HepG2 (cell line): ENCODE measurements at regions not wholly inside any gene's neighbourhood (a gene's known extent, or its start where the extent isn't known, plus 50 kb on each side); places are given as distances from the start of the nearest gene placed in this dataset.

ENCODE experiments used
- ATAC-seq: fragments of 200-7000 bp; cut with Tn5 transposase; 3 replicates; pipeline ENCODE4 v1.9.1; 2020; ENCODE audit warnings: mild to moderate bottlenecking, moderate library complexity
- BruUV-seq: library from RNA; stranded (reverse); fragments of 400-500 nt; replicated peaks from 2 replicates; lab custom pipeline; 2021; lab: Mats Ljungman, UMichigan
- CTCF ChIA-PET: fragments of 300-600 bp; formaldehyde crosslinking; extraction: SDS; loops from one replicate; lab custom pipeline; 2021; ENCODE audit warnings: low total read pairs, inconsistent platforms, low intra/inter-chr PET ratio; lab: Yijun Ruan, JAX
- POLR2A ChIA-PET: fragments of 350-600 bp; sonication (Branson Sonifier 250); formaldehyde crosslinking; loops from one replicate; lab custom pipeline; 2020; ENCODE audit warnings: antibody characterized with exemption, inconsistent platforms; lab: Yijun Ruan, JAX
- DNase-seq: peaks from one replicate; pipeline ENCODE4 v3.0.0-alpha.2; 2015; ENCODE audit warnings: low spot score
- FAIRE-seq: peaks from 3 replicates; lab custom pipeline; 2011; peaks lifted over from hg19 to GRCh38; lab: Jason Lieb, UNC
- H2AFZ ChIP-seq: one replicate; pipeline ENCODE4 v1.6.1; 2011; ENCODE audit warnings: low read length, inconsistent platforms
- H3K27ac ChIP-seq: fragments of 300-600 bp; 3 replicates; pipeline ENCODE4 v1.8.0; 2011; ENCODE audit warnings: mixed run types, mild to moderate bottlenecking, mixed read lengths, low read length, inconsistent platforms; ENCODE audit not compliant: insufficient read depth; ENCODE audit errors: extremely low read length
- H3K27me3 ChIP-seq, 2 experiments: fragments of 200-600 bp in 1 of 2; 2 replicates in 1 of 2; 3 replicates in 1 of 2; pipeline versions ENCODE4 v1.6.0 to v1.8.0; 2011; ENCODE audit warnings: low read length in 2 of 2, mild to moderate bottlenecking in 2 of 2, moderate library complexity in 2 of 2, inconsistent platforms in 1 of 2; ENCODE audit not compliant: insufficient read depth in 2 of 2, control insufficient read depth in 1 of 2
- H3K36me3 ChIP-seq, 2 experiments: fragments of 200-600 bp in 1 of 2; replicated peaks in 1 of 2; 2 replicates in 1 of 2; 3 replicates in 1 of 2; pipeline versions ENCODE4 v1.5.1 to v1.8.0; 2011; ENCODE audit warnings: low read length in 2 of 2, inconsistent platforms in 1 of 2; ENCODE audit not compliant: insufficient read depth in 2 of 2, control insufficient read depth in 1 of 2
- H3K4me1 ChIP-seq: 2 replicates; pipeline ENCODE4 v1.5.1; 2012; ENCODE audit warnings: low read length, inconsistent platforms; ENCODE audit not compliant: insufficient read depth
- H3K4me2 ChIP-seq: 2 replicates; pipeline ENCODE4 v1.6.0; 2011; ENCODE audit warnings: low read depth, low read length, inconsistent platforms
- H3K4me3 ChIP-seq, 3 experiments: fragments of 200-600 bp in 1 of 3; sonication (generic), shearing (Covaris generic) in 1 of 3; replicated peaks in 1 of 3; 2 replicates each; pipeline ENCODE4 v1.5.1; 2011 to 2016; ENCODE audit warnings: low read length in 3 of 3, inconsistent platforms in 2 of 3, low read depth in 2 of 3, mild to moderate bottlenecking in 2 of 3, control low read depth in 1 of 3, mixed read lengths in 1 of 3; ENCODE audit not compliant: insufficient read depth in 1 of 3
- H3K79me2 ChIP-seq: one replicate; pipeline ENCODE4 v1.6.1; 2011; ENCODE audit warnings: low read length, inconsistent platforms; ENCODE audit not compliant: insufficient read depth
- H3K9ac ChIP-seq: 2 replicates; pipeline ENCODE4 v1.6.0; 2011; ENCODE audit warnings: mild to moderate bottlenecking, low read depth, low read length, inconsistent platforms; ENCODE audit not compliant: insufficient read depth
- H3K9me3 ChIP-seq: 2 replicates; pipeline ENCODE4 v1.5.1; 2012; ENCODE audit warnings: mild to moderate bottlenecking, low read length
- H4K20me1 ChIP-seq: 2 replicates; pipeline ENCODE4 v1.6.0; 2011; ENCODE audit warnings: inconsistent platforms, mild to moderate bottlenecking, low read length, moderate library complexity; ENCODE audit not compliant: insufficient read depth
- AGO1 ChIP-seq: fragments of 200-400 bp; formaldehyde crosslinking; IDR thresholded peaks from 2 replicates; pipeline ENCODE4 v1.6.1; 2017; ENCODE audit warnings: mild to moderate bottlenecking, low read depth, low read length, moderate library complexity; ENCODE audit not compliant: poor library complexity, severe bottlenecking
- FOXO1 ChIP-seq: sonication (generic); formaldehyde crosslinking; IDR thresholded peaks from 2 replicates; pipeline ENCODE4 v1.4.0; 2020; ENCODE audit warnings: missing genetic modification reagents
- KLF9 ChIP-seq: IDR thresholded peaks from 2 replicates; pipeline ENCODE4 v1.6.1; 2016; ENCODE audit warnings: low read depth
- SIN3B ChIP-seq: fragments of 150-350 bp; IDR thresholded peaks from 2 replicates; pipeline ENCODE4 v1.6.1; 2014; ENCODE audit warnings: low read length
- U2AF1 ChIP-seq: fragments of 200-400 bp; formaldehyde crosslinking; optimal IDR thresholded peaks from 2 replicates; pipeline ENCODE3; 2017; ENCODE audit warnings: mild to moderate bottlenecking, low read depth, low read length
- YEATS2 ChIP-seq: sonication (generic); formaldehyde crosslinking; IDR thresholded peaks from 2 replicates; pipeline ENCODE4 v1.4.0; 2020; ENCODE audit warnings: missing genetic modification reagents, borderline replicate concordance
- ZBTB38 ChIP-seq: sonication (generic); formaldehyde crosslinking; IDR thresholded peaks from 2 replicates; pipeline ENCODE4 v1.5.1; 2020; ENCODE audit warnings: mild to moderate bottlenecking, missing genetic modification reagents
- ZFP90 ChIP-seq: sonication (generic); formaldehyde crosslinking; IDR thresholded peaks from 2 replicates; pipeline ENCODE4 v1.8.0; 2022; ENCODE audit warnings: missing genetic modification reagents, mild to moderate bottlenecking, inconsistent platforms, borderline replicate concordance
- ZNF136 ChIP-seq: sonication (generic); formaldehyde crosslinking; IDR thresholded peaks from 2 replicates; pipeline ENCODE4 v1.8.1; 2022; ENCODE audit warnings: low read depth, mild to moderate bottlenecking, moderate library complexity, missing genetic modification reagents
- ZNF607 ChIP-seq: sonication (generic); formaldehyde crosslinking; IDR thresholded peaks from 2 replicates; pipeline ENCODE4 v1.5.1; 2020; ENCODE audit warnings: missing genetic modification reagents, mild to moderate bottlenecking, borderline replicate concordance
- WGBS: methylation state at CpG from one replicate; pipeline ENCODE4 v1.1.6; 2017; ENCODE audit warnings: low lambda C conversion rate; 5-methylcytosine and 5-hydroxymethylcytosine counted together
- in situ Hi-C: cut with HindIII; loops from 2 replicates; pipeline ENCODE4 v1.10.0; 2017; ENCODE audit warnings: low pct_unique_long_range_greater_than_20kb; ENCODE audit not compliant: extremely low pct_ligation_motif_present
- intact Hi-C: fragments of 100-400 bp; cut with micrococcal nuclease; formaldehyde crosslinking; loops from one replicate; pipeline ENCODE4 v1.10.0; 2022; ENCODE audit not compliant: unreplicated experiment
- TF ChIP-seq, protein P1 (sequence below): sonication (generic); formaldehyde crosslinking; IDR thresholded peaks from 2 replicates; pipeline ENCODE4 v1.4.0; 2020; ENCODE audit warnings: missing genetic modification reagents
- TF ChIP-seq, protein P2 (sequence below): sonication (generic); formaldehyde crosslinking; IDR thresholded peaks from 2 replicates; pipeline ENCODE4 v1.8.0; 2022; ENCODE audit warnings: mild to moderate bottlenecking, missing genetic modification reagents
- TF ChIP-seq, protein P3 (sequence below): sonication (generic); formaldehyde crosslinking; IDR thresholded peaks from 2 replicates; pipeline ENCODE4 v1.8.0; 2022; ENCODE audit warnings: missing genetic modification reagents, low read depth, mild to moderate bottlenecking, borderline replicate concordance
- TF ChIP-seq, protein P4 (sequence below): sonication (generic); formaldehyde crosslinking; IDR thresholded peaks from 2 replicates; pipeline ENCODE4 v1.4.0; 2020; ENCODE audit warnings: low read depth, mild to moderate bottlenecking, missing genetic modification reagents

DNA sequence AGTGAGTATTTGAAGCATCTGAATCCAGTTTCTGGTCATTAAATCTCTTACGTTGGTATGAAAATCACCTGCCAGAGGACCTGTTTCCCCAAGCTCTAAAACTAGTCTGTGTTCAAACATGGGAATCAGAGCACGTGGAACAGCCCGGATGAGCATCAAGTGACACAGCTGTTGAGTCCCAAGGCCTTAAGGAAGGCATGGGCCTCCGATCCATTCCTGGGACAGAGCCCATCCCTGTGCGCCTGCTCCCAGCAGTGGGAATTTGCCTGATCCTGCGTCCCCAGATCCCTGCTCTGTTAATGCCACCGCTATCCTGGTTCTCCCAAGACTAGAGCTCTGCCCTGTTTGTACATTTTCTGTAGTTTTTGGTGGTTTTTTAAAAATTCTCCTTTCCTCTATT is 68.4 kb upstream of the FBXO28 start (continued):
- TF ChIP-seq, protein P1, sequence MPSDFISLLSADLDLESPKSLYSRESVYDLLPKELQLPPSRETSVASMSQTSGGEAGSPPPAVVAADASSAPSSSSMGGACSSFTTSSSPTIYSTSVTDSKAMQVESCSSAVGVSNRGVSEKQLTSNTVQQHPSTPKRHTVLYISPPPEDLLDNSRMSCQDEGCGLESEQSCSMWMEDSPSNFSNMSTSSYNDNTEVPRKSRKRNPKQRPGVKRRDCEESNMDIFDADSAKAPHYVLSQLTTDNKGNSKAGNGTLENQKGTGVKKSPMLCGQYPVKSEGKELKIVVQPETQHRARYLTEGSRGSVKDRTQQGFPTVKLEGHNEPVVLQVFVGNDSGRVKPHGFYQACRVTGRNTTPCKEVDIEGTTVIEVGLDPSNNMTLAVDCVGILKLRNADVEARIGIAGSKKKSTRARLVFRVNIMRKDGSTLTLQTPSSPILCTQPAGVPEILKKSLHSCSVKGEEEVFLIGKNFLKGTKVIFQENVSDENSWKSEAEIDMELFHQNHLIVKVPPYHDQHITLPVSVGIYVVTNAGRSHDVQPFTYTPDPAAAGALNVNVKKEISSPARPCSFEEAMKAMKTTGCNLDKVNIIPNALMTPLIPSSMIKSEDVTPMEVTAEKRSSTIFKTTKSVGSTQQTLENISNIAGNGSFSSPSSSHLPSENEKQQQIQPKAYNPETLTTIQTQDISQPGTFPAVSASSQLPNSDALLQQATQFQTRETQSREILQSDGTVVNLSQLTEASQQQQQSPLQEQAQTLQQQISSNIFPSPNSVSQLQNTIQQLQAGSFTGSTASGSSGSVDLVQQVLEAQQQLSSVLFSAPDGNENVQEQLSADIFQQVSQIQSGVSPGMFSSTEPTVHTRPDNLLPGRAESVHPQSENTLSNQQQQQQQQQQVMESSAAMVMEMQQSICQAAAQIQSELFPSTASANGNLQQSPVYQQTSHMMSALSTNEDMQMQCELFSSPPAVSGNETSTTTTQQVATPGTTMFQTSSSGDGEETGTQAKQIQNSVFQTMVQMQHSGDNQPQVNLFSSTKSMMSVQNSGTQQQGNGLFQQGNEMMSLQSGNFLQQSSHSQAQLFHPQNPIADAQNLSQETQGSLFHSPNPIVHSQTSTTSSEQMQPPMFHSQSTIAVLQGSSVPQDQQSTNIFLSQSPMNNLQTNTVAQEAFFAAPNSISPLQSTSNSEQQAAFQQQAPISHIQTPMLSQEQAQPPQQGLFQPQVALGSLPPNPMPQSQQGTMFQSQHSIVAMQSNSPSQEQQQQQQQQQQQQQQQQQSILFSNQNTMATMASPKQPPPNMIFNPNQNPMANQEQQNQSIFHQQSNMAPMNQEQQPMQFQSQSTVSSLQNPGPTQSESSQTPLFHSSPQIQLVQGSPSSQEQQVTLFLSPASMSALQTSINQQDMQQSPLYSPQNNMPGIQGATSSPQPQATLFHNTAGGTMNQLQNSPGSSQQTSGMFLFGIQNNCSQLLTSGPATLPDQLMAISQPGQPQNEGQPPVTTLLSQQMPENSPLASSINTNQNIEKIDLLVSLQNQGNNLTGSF (CRISPR knock-in tag): no peak
- TF ChIP-seq AGO1: no peak
- no peak for TF ChIP-seq ZNF607 (CRISPR knock-in tag)
- TF ChIP-seq U2AF1: no peak

- Histone ChIP-seq H3K9ac (no peak overlapping the region), H3K27ac (no peak overlapping the region), H3K27me3 (0 out of 5 replicates have a peak, but pooled peaks cover 0 to 2% of the 10 kb centered on the region in 2 experiments), H4K20me1 (no peaks in the 10 kb centered on the region), H3K4me3 (no peak overlapping the region), H3K4me1 (no peaks in the 10 kb centered on the region), H2AFZ (no peak overlapping the region), H3K79me2 (no peaks in the 10 kb centered on the region), H3K36me3 (no peaks in the 10 kb centered on the region), H3K9me3 (no peaks in the 10 kb centered on the region)
- ChIA-PET POLR2A (no interaction called here), CTCF (no interaction called here)
- no peak for DNase-seq
- intact Hi-C loops: no loop called here
- BruUV-seq: no TSS peak
- WGBS: 77% methylated on average over 4 of the region's 4 CpGs
- TF ChIP-seq, protein P2, sequence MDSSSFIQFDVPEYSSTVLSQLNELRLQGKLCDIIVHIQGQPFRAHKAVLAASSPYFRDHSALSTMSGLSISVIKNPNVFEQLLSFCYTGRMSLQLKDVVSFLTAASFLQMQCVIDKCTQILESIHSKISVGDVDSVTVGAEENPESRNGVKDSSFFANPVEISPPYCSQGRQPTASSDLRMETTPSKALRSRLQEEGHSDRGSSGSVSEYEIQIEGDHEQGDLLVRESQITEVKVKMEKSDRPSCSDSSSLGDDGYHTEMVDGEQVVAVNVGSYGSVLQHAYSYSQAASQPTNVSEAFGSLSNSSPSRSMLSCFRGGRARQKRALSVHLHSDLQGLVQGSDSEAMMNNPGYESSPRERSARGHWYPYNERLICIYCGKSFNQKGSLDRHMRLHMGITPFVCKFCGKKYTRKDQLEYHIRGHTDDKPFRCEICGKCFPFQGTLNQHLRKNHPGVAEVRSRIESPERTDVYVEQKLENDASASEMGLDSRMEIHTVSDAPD: no peak
- TF ChIP-seq YEATS2 (CRISPR knock-in tag): no peak
- TF ChIP-seq, protein P3, sequence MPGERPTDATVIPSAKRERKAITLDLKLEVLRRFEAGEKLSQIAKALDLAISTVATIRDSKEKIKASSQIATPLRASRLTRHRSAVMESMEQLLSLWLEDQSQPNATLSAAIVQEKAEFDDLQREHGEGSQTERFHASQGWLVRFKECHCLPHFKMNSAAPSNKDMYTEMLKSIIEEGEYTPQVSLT (CRISPR knock-in tag): no peak
- no peak for TF ChIP-seq ZBTB38 (CRISPR knock-in tag)
- no peak for TF ChIP-seq KLF9 (CRISPR knock-in tag)
- no peak for TF ChIP-seq SIN3B
- TF ChIP-seq ZFP90 (CRISPR knock-in tag): no peak
- TF ChIP-seq, protein P4, sequence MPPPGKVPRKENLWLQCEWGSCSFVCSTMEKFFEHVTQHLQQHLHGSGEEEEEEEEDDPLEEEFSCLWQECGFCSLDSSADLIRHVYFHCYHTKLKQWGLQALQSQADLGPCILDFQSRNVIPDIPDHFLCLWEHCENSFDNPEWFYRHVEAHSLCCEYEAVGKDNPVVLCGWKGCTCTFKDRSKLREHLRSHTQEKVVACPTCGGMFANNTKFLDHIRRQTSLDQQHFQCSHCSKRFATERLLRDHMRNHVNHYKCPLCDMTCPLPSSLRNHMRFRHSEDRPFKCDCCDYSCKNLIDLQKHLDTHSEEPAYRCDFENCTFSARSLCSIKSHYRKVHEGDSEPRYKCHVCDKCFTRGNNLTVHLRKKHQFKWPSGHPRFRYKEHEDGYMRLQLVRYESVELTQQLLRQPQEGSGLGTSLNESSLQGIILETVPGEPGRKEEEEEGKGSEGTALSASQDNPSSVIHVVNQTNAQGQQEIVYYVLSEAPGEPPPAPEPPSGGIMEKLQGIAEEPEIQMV (CRISPR knock-in tag): no peak
- no peak for TF ChIP-seq FOXO1 (CRISPR knock-in tag)
- TF ChIP-seq ZNF136: no peak
- TF ChIP-seq, all 625 proteins: peak for 0
- no peak overlapping the region for H3K4me2 ChIP-seq
- in situ Hi-C loops: no loop called here
- no peak for ATAC-seq
- FAIRE-seq: no peak
These were observed 69.5 kb upstream of the FBXO28 start for GRCh38 chr1:224044420-224044819.
